WERI-Rb-1 (cell line): ENCODE measurements at regions not wholly inside any gene's neighbourhood (a gene's known extent, or its start where the extent isn't known, plus 50 kb on each side); places are given as distances from the start of the nearest gene placed in this dataset.

ENCODE experiments used
- DNase-seq: peaks from one replicate; pipeline ENCODE4 v3.0.0-alpha.2; 2020
- H3K27ac ChIP-seq: fragments of 250-450 bp; sonication (Bioruptor Pico); 2 replicates; pipeline ENCODE4 v1.5.1; 2020; ENCODE audit warnings: mild to moderate bottlenecking, moderate library complexity
- H3K27me3 ChIP-seq: fragments of 250-450 bp; sonication (Bioruptor Pico); 2 replicates; pipeline ENCODE4 v1.5.1; 2021; ENCODE audit warnings: mild to moderate bottlenecking, low read depth, moderate library complexity; ENCODE audit not compliant: insufficient read depth, severe bottlenecking
- H3K36me3 ChIP-seq: fragments of 250-450 bp; sonication (Bioruptor Pico); 2 replicates; pipeline ENCODE4 v1.5.1; 2020; ENCODE audit warnings: mild to moderate bottlenecking, moderate library complexity
- H3K4me3 ChIP-seq: 2 replicates; pipeline ENCODE4 v1.5.1; 2011; ENCODE audit warnings: low read depth, mild to moderate bottlenecking, control low read depth, low read length
- H3K9me3 ChIP-seq: fragments of 250-450 bp; sonication (Bioruptor Pico); 2 replicates; pipeline ENCODE4 v1.5.1; 2021; ENCODE audit warnings: mild to moderate bottlenecking, moderate library complexity; ENCODE audit not compliant: severe bottlenecking
- CTCF ChIP-seq: IDR thresholded peaks from 2 replicates; pipeline ENCODE4 v1.5.1; 2011; ENCODE audit warnings: low read depth, mild to moderate bottlenecking, control low read depth, inconsistent platforms, low read length

DNA sequence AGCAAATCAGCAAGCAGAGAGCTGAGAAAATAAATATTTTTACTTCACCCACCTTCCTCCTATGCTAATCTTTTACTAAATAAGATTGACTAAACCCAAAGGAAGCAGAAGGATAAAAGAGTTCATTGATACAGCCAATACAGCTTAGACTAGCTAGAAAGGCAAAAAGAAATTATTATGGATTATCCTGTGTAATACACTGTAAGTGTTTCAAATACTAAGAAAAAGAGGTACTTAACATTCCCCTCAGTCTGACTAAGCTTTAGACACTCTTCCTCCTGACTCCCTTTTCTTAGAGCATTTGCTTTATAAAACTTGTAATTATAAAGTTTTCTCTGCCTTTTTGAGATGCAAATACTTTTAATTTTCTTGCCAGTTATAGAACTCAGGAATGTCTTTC, 848.9 kb upstream of the CADM2 start:
- TF ChIP-seq CTCF = no peak
- Histone ChIP-seq H3K9me3 (no peaks in the 10 kb centered on the region), H3K27me3 (no peaks in the 10 kb centered on the region), H3K27ac (no peak overlapping the region), H3K4me3 (no peak overlapping the region), H3K36me3 (no peaks in the 10 kb centered on the region)
- DNase-seq = no peak

DNA sequence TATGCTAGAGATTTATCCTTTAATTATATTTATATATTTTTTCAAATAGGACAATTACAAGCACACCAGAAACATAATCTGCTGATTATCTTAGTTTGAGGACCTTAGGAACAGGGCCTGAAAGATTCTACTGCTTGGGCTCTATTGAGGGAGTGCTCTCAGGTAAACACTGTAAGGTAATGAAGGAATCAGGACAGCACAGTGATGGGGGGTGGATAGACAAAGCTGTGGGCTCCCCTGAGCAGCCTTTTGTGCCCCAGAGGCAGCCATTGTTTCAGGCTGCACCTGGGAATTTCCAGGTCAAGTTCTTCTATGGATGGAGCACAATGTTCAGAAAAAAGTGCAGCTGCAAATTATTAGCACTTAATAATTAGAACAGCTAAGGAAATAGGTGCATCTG, 848.0 kb upstream of the CADM2 start:
- no peak for TF ChIP-seq CTCF
- H3K27ac ChIP-seq = no peak overlapping the region
- no peaks in the 10 kb centered on the region for H3K27me3 ChIP-seq
- DNase-seq = no peak
- H3K4me3 ChIP-seq = no peak overlapping the region
- no peaks in the 10 kb centered on the region for H3K36me3 ChIP-seq
- H3K9me3 ChIP-seq = peaks cover 3% of the 10 kb centered on the region

DNA sequence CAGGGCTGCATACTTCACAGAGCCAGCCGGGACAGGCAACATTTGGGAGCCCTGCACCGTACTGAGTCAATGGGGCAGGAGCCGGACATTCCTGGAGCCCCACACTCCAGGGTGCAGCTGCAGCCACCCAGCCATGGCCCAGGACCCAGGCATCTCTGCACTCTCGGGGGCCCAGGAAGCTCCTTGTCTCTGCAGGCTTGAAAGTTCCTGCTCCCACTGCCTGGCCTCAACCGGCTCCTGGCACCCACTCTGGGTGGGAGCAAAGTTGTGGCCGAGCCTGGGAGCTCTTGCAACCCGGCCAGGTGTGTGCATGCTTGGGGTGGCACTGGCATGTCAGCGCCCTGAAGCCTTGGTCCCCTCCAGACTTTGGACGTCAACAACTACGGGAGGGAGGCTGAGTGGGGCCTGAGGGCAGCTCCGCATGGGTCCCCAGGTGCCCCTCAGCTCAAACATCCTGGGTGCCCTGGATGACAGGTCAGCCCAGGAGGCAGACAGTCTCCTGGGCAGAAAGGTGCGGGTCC, 833.5 kb upstream of the CADM2 start:
- Histone ChIP-seq H3K36me3 (no peaks in the 10 kb centered on the region), H3K9me3 (no peaks in the 10 kb centered on the region), H3K4me3 (no peak overlapping the region), H3K27ac (no peak overlapping the region), H3K27me3 (no peaks in the 10 kb centered on the region)
- TF ChIP-seq CTCF = no peak
- no peak for DNase-seq

- Histone ChIP-seq H3K27ac (no peak overlapping the region), H3K27me3 (no peaks in the 10 kb centered on the region), H3K9me3 (no peaks in the 10 kb centered on the region), H3K36me3 (no peaks in the 10 kb centered on the region), H3K4me3 (no peak overlapping the region)
- no peak for DNase-seq
- no peak for TF ChIP-seq CTCF
These were observed 833.0 kb upstream of the CADM2 start for GRCh38 chr3:84125760-84126159.

DNA sequence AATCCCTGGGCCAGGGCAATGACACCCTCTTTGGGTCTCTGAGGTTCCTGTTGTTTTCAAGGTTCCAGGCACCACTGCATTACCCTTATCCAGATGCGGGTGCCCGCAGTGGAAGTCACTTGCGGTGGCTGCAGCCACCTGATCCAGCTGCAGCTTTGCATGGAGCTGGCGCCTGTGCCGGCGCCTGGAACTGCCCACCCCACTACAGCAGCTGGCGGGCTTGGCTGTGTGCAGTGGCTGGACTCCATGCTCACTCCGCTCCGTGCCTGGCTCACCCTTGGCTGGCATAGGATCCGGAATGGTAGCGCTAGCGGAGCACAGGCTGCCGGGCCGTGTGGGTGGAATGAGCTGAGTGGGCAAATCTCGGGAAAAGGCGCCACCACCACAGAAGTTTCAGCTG, 832.6 kb upstream of the CADM2 start:
- no peak overlapping the region for H3K4me3 ChIP-seq
- H3K27ac ChIP-seq = no peak overlapping the region
- H3K27me3 ChIP-seq = no peaks in the 10 kb centered on the region
- H3K36me3 ChIP-seq = no peaks in the 10 kb centered on the region
- DNase-seq = no peak
- no peak for TF ChIP-seq CTCF
- no peaks in the 10 kb centered on the region for H3K9me3 ChIP-seq

DNA sequence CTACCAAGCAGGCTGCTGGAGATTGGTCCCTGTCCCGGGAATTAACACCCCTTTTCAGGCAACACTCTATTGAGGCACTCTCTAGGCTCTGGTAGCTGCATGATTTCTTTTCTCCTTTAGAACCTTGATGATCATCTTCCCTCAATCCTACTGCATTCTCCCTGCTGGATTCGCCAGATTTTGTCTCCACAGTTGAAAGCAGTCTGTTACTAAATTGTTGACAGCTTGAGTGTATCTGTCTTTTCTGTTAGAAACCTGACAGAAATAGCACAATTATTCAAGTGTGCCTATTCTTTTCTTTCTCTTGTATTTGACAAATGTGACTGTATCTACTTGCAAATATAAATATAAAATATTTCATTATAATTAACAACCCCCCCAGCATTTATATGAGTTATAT, 830.8 kb upstream of the CADM2 start:
- Histone ChIP-seq H3K27me3 (no peaks in the 10 kb centered on the region), H3K4me3 (no peak overlapping the region), H3K9me3 (no peaks in the 10 kb centered on the region), H3K27ac (no peak overlapping the region), H3K36me3 (no peaks in the 10 kb centered on the region)
- DNase-seq = no peak
- TF ChIP-seq CTCF = no peak
